Breast epithelium (tissue), 4 donors: ENCODE measurements at regions not wholly inside any gene's neighbourhood (a gene's known extent, or its start where the extent isn't known, plus 50 kb on each side); places are given as distances from the start of the nearest gene placed in this dataset.
A peak's percentile ranks its signal among the peaks of the same experiment; 100 is the strongest.

Experiments used
- DNase-seq, 2 donors: peaks; one replicate each; pipeline ENCODE4 v3.0.0-alpha.2; 2019; ENCODE audit warnings: low spot score in 2 of 2
- H3K27ac ChIP-seq, 2 donors: fragments of 200-600 bp; sonication (generic) in 1 of 2; one replicate each; pipeline ENCODE4 v1.5.1; 2016 to 2019; ENCODE audit warnings: mild to moderate bottlenecking in 1 of 2
- H3K27me3 ChIP-seq, 2 donors: fragments of 200-600 bp; sonication (generic) in 1 of 2; one replicate each; pipeline versions ENCODE4 v1.5.1 to v1.6.0; 2017 to 2019; ENCODE audit warnings: control low read depth in 1 of 2, mild to moderate bottlenecking in 1 of 2
- H3K36me3 ChIP-seq: fragments of 200-600 bp; one replicate; pipeline ENCODE4 v1.5.1; 2019
- H3K4me1 ChIP-seq, 2 donors: fragments of 200-600 bp; sonication (generic); one replicate each; pipeline ENCODE4 v1.5.1; 2016 to 2019; ENCODE audit warnings: control low read depth in 1 of 2
- H3K4me3 ChIP-seq, 3 donors: fragments of 200-600 bp; sonication (generic); 1 replicate in 2 of 3; 2 replicates in 1 of 3; pipeline ENCODE4 v1.5.1; 2016 to 2019; ENCODE audit warnings: mild to moderate bottlenecking in 3 of 3, moderate library complexity in 2 of 3
- H3K9me3 ChIP-seq, 2 donors: fragments of 200-600 bp; sonication (generic) in 1 of 2; one replicate each; pipeline ENCODE4 v1.5.1; 2016 to 2019; ENCODE audit warnings: control low read depth in 1 of 2
- CTCF ChIP-seq, 3 donors: fragments of 450-650 bp; IDR thresholded peaks; one replicate each; pipeline ENCODE4 v1.5.1; 2016 to 2017; ENCODE audit warnings: antibody characterized with exemption in 3 of 3, mild to moderate bottlenecking in 3 of 3, moderate library complexity in 3 of 3
- POLR2A ChIP-seq: fragments of 450-650 bp; IDR thresholded peaks from one replicate; pipeline ENCODE4 v1.6.1; 2016; ENCODE audit warnings: antibody characterized with exemption, mild to moderate bottlenecking, moderate library complexity
- POLR2AphosphoS5 ChIP-seq, 3 donors: sonication (generic); formaldehyde crosslinking; IDR thresholded peaks; one replicate each; pipeline ENCODE4 v1.6.1; 2017; ENCODE audit warnings: antibody characterized with exemption in 3 of 3
- intact Hi-C: fragments of 100-400 bp; cut with DNase I; formaldehyde crosslinking; loops from one replicate; pipeline ENCODE4 v1.15.1; 2023; ENCODE audit warnings: low total_unique reads

DNA sequence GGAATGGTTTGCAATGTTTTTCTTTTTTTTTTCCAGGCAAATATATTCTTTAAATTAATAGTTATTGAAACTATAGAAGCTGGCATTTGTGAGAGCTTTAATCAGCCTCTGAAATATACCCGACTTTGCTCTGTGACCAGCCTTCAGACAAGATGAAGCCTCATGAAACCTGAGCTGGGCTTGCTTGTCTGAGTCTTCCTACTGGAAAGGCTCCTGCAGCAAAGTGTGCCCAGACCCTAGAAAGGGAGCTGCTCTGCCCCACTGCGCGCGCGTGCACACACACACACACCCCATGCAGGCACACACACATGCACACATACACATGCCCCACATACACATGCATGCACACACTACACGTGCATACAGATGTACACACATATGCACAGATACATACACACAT lies 203.3 kb upstream of the NT5C1B start:
- Histone ChIP-seq H3K27ac (no peak overlapping the region), H3K4me1 (no peaks in the 10 kb centered on the region), H3K27me3 (no peaks in the 10 kb centered on the region), H3K9me3 (no peaks in the 10 kb centered on the region), H3K36me3 (no peaks in the 10 kb centered on the region), H3K4me3 (no peak overlapping the region)
- no peak for TF ChIP-seq POLR2AphosphoS5 (IDR thresholded peaks at IDR 0.05)
- TF ChIP-seq CTCF (IDR thresholded peaks at IDR 0.05), result no peak
- TF ChIP-seq POLR2A, result no peak
- no peak for DNase-seq
- intact Hi-C loops, result no loop called here

DNA sequence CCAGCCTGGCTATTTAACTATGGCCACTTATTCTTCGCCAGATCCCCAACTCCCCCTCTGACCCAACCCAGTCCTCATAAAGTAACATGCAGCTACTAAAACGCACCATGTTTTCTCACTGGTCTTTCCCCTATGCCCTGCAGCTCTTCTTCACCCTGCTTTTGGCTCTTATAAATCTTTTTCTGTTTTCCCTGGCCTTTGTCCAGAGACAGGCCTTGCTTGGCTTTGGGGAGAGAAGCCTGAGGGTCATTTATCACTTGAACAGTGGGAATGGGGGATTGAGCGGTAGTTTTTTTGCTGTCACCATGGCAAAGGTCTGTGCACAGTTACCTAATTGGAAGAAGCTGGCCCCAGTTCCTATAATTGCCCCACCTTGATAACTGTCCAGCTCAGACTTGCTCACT lies 202.9 kb upstream of the NT5C1B start:
- intact Hi-C loops, result no loop called here
- Histone ChIP-seq H3K9me3 (no peaks in the 10 kb centered on the region), H3K4me3 (no peak overlapping the region), H3K4me1 (no peaks in the 10 kb centered on the region), H3K36me3 (no peaks in the 10 kb centered on the region), H3K27me3 (no peaks in the 10 kb centered on the region), H3K27ac (no peak overlapping the region)
- TF ChIP-seq POLR2A, result no peak
- TF ChIP-seq CTCF (IDR thresholded peaks at IDR 0.05), result no peak
- no peak for TF ChIP-seq POLR2AphosphoS5 (IDR thresholded peaks at IDR 0.05)
- no peak for DNase-seq

GRCh38 chr2:18791172-18791797 lies 201.9 kb upstream of the NT5C1B start:
- Histone ChIP-seq H3K27ac (no peak overlapping the region), H3K4me1 (no peaks in the 10 kb centered on the region), H3K36me3 (no peaks in the 10 kb centered on the region), H3K9me3 (no peaks in the 10 kb centered on the region), H3K4me3 (no peak overlapping the region), H3K27me3 (no peaks in the 10 kb centered on the region)
- intact Hi-C loops, result no loop called here
- DNase-seq, result peak in 1 of 2 donors; percentile 36
- TF ChIP-seq POLR2AphosphoS5 (IDR thresholded peaks at IDR 0.05) (no peak), POLR2A (no peak), CTCF (IDR thresholded peaks at IDR 0.05) (no peak)

DNA sequence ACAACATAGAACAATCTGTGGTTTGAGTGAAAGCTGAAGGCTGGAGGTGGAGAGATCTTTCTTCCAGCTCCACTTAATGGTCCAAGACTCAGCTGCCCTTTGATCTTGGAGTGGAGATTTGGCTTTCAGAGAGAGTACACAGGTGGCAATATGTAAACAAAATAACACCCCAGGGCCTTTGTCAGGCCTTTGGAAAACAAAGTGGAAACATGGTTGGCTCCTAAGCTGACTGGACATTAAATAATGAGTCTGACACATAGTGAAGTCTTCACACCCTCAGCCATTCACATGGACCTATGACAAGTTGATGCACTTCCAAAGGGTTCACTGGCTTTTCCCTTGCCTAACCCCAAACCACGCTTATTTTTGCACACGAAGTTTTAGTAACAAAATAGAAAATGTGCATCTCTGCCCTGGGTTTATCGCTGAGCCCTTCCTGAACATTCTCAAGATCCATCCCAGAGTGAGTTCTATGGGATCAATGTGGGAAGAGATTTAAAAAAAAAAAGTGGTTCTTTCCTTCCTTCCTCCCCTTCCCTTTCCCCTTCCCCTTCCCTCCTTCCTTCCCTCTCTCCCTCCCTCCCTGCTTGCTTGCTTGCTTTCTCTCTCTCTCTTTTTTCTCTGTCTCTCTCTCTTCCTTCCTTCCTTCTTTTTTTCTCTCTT lies 201.3 kb upstream of the NT5C1B start:
- Histone ChIP-seq H3K9me3 (no peaks in the 10 kb centered on the region), H3K36me3 (no peaks in the 10 kb centered on the region), H3K4me3 (no peak overlapping the region), H3K4me1 (no peaks in the 10 kb centered on the region), H3K27ac (no peak overlapping the region), H3K27me3 (no peaks in the 10 kb centered on the region)
- no peak for DNase-seq
- TF ChIP-seq POLR2A (no peak), CTCF (IDR thresholded peaks at IDR 0.05) (no peak), POLR2AphosphoS5 (IDR thresholded peaks at IDR 0.05) (no peak)
- intact Hi-C loops, result no loop called here

- H3K36me3 ChIP-seq, result no peaks in the 10 kb centered on the region
- TF ChIP-seq CTCF (IDR thresholded peaks at IDR 0.05) (no peak), POLR2AphosphoS5 (IDR thresholded peaks at IDR 0.05) (no peak), POLR2A (no peak)
- no peaks in the 10 kb centered on the region for H3K9me3 ChIP-seq
- no peaks in the 10 kb centered on the region for H3K4me1 ChIP-seq
- no peak for DNase-seq
- H3K27me3 ChIP-seq, result no peaks in the 10 kb centered on the region
- intact Hi-C loops, result no loop called here
- H3K27ac ChIP-seq, result no peak overlapping the region
- H3K4me3 ChIP-seq, result no peak overlapping the region
These were observed 199.2 kb upstream of the NT5C1B start for GRCh38 chr2:18788592-18788991.
